HG02852 (cell line): ENCODE measurements at regions not wholly inside any gene's neighbourhood (a gene's known extent, or its start where the extent isn't known, plus 50 kb on each side); places are given as distances from the start of the nearest gene placed in this dataset.
"Not testable (repeated sequence)": the region's sequence is repeated elsewhere in the genome, so short reads cannot be mapped to it uniquely, and the experiment has no call there.

Experiments
- ATAC-seq: cut with Tn5 transposase; IDR thresholded peaks from one replicate; pipeline ENCODE4 v1.9.1; 2021; ENCODE audit warnings: mild to moderate bottlenecking, moderate library complexity; ENCODE audit not compliant: unreplicated experiment

DNA sequence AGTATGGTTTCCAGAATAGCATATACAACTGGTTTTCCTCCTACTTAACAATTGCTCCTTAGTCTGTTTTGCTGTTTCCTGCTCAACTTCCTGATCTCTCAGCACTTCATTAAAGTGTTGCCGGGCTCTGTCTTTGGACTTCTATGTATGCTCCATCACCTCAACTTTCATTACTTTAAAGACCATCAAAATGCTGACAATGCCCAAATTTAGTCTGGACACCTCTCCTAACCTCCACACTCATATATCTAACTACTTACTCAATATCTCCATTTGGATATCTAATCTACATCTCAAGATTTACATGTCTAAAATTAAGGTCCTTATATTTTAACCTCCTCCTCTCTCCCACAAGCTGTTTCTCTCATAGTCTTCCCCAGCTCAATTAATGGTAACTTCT lies 54.4 kb upstream of the LGR5 start:
- ATAC-seq: no peak

DNA sequence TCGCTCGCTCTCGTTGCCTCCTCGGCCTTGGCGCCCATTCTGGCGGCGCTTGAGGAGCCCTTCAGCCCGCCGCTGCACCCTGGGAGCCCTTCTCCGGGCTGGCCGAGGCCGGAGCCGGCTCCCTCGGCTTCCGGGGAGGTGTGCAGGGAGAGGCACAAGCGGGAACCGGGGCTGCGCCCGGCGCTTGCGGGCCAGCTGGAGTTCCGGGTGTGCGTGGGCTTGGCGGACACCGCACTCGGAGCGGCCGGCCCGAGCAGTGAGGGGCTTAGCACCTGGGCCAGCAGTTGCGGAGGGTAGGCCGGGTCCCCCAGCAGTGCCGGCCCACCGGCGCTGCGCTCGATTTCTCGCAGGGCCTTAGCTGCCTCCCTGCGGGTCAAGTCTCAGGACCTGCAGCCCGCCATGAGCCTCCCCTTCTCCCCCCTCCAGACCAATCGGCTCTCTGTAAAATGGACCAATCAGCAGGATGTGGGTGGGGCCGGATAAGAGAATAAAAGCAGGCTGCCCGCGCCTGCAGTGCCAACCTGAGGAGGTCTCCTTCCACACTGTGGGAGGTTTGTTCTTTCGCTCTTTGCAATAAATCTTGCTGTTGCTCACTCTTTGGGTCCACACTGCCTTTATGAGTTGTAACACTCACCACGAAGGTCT lies 62.8 kb upstream of the LGR5 start:
- not testable (repeated sequence) for ATAC-seq

DNA sequence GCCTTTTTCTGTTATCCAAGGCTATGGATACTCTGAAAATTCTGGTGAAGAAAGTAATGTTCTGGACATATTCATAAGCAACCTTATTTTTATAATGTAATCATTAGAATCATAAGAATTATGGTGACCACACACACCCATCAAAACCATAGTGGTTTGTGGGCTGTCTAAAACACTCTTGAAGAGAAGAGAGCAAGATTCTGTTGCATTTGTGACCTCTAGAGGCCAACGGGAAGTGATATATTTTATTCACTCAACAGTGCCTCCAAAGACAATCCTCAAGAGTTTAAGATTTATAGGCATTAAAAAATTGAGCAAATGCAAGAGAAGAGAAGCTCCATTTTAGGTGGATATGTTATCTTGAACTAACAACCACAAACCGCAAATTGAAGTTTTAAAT lies 68.5 kb upstream of the LGR5 start:
- no peak for ATAC-seq

DNA sequence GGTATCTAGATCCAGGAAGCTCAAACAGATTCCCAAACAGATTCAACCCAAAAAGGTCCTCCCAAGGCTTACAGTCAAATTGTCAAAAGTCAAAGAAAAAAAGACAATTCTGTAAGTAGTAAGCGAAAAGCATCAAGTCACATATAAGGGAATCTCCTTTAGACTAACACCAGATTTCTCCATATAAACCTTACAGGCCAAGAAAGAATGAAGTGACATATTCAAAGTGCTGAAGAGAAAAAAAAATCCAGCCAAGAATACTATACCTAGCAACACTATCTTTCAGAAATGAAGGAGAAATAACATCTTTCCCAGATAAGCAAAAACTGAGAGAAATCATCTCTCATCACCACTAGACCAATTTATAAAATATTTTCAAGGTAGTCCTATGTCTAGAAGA lies 79.6 kb upstream of the LGR5 start:
- ATAC-seq: no peak

DNA sequence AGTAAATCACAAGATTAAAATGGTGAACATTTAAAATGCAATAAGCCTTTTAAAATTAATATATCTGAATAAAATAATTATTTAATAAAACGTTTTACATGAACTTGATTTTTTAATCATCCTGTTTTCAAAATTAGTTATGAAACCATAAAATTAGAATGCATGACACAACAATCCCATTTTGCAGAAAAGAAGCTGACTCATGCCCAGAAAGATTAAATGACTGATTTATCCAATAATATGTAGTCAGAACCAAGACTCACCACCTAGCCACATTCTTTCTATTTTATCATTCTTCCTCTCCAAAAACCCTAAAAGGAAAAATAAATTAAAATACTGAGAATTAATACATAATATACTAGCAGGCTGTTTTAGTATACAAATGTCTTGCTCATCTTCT lies 83.0 kb upstream of the LGR5 start:
- ATAC-seq: no peak

DNA sequence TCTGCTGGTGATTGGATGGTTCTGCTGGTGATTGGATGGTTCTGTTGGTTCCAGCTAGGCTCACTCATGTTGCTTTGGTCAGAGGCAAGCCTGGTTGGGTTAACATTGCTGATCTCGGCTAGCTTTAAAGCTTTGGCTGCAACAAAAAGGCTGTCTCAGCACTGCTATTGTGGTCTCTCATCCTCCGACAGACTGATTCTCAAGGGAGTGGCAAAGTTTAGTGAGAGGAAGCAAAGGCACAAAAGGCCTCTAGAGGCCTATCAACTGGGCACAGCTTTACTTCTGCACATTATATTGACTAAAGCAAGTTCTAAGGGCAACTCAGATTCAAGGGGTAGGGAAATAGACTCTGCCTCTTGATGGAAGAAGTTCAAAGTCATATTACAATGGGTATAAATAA lies 84.7 kb upstream of the LGR5 start:
- ATAC-seq: no peak

DNA sequence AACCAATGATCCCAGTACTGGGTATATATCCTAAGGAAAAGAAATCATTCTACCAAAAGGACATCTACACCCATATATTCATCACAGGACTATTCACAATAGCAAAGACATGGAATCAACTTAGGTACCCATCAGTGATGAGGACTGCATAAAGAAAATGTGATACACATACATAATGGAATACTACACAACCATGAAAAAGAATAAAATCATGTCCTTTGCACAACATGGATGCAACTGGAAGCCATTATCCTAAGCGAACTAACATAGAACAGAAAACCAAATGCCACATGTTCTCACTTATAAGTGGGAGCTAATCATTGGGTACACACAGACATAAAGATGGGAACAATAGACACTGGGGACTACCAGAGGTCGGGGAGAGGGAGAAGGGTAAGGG lies 86.0 kb upstream of the LGR5 start:
- no peak for ATAC-seq

DNA sequence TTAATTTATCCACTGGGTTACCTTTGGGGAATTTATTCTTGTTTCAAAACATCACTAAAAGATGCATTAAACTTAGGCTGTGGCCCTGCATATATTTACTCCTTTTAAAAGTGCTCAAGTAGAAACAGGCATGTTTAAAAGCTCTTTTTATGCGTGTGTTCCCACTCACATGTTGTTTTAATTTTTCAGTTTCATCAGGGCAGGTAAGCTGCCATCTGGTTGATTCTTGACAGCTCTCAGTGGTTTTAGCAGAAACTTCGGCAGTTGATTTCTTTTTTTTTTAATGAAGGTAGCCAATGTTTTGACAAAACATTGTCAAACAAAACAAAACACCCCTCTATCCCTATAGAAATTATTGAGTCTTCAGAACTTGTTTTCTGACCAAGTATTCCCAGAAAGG lies 89.6 kb upstream of the LGR5 start:
- no peak for ATAC-seq

DNA sequence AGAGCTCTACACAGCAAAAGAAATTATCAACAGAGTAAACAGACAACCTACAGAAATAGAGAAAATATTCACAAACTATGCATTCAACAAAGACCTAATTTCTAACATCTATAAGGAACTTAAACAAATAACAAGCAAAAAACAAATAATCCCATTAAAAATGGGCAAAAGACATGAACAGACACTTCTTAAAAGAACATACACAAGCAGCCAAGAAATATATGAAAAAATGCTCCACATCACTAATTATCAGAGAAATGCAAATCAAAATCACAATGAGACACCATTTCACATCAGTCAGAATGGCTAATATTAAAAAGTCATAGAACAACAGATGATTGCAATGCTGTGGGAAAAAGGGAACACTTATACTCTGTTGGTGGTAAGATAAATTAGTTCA lies 100.7 kb upstream of the LGR5 start:
- ATAC-seq: no peak

DNA sequence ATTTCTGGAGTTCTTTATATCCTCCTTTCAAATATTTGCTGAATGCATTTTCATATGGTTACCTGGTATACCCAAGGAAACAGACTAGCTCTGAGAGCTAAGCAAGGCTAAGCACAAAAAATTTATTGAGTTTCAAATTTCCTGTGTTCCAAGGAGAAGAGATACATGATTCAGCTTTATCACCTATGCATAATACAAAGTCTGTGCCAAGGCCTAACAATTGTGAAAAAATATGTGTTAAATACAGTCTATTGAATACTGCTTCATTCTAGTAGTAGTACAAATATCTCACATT lies 103.7 kb upstream of the LGR5 start:
- ATAC-seq: no peak

DNA sequence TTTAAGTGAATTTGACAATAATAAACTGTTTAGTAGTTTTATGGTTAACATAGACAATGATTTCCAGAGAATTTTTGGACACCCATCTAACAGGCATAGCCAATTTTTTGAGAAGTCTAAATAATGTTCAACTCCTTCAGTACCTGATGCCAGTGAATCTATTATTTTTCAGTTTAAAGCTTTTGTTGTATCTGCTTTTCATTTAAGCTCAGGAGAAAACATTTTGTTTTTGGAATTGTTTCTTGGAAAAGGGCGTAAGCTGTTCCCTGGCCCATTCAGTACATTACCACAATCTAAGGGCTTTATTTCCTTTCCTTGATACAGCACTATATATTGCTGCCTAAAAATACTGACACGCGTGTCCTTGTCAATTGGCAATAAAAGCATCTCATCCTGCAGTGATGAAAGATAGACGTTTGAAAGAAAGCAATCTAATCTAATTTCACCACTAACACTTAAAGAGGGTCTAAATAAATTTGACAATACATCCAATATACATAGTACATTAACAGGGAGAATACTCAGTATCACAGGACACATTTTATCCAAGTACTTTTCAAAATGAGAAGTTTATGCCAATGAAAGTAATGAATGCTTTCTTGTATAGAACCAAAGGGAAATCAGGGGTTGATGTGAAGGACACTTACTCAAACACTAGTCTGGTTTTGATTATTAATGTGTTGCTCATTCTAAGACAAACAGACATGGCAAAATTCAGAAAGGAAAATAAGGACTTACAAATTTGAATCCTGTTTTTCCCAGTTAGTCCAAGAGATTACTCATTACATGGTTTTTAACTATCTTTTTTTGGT lies 104.2 kb upstream of the LGR5 start:
- no peak for ATAC-seq

DNA sequence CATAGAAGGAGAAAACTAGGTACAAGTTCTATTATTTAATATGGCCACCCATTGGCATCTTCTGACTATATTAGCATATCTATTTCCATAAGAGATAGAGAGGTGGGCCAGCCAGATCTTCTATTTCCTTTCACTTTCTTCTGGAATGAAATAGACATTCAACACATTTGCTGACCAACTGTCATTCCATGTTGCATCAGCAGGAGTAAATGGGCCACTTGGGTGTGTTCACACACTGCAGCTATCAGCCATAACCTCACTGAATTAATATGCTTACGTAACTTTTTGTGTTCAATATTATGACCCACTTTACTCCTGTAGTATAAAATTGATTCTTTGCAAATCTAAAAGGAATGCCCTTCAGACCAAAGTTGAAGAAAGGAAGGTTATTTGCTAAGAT lies 106.2 kb upstream of the LGR5 start:
- ATAC-seq: no peak

DNA sequence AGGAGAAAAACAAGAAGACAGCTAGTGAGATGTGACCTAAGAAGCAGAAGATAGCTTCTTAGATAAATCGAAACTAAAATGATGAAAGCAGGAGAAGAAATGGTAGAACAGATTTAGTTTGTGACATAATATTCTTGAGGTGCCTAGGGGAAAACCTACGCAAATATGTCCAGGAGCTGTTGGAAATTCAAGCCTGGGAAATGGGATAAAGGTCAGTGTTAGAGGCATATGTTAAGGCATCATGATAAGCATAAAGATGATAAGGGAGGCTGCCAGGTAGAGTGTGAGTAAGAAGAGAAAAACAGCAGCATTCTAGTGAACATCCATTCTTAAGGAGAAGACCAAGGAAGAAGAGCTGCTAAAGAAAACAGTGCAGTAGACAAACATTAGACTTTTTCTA lies 109.6 kb upstream of the LGR5 start:
- ATAC-seq: no peak

DNA sequence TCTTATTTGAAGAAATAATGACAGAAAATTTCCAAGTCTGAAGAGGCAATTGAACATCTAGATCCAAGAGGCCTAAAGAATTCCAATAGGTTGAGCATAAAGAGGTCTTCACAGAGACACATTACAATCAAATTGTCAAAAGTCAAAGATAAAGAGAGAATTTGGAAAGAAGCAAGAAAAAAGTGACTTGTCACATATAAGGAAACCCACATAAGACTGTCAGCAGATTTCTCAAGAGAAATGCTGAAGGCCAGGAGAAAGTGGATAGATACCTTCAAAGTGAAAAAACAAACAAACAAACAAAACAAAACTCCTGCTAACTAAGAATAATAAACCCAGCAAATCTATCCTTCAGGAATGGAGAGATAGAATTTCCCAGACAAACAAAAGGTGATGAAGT lies 118.1 kb upstream of the LGR5 start:
- no peak for ATAC-seq

DNA sequence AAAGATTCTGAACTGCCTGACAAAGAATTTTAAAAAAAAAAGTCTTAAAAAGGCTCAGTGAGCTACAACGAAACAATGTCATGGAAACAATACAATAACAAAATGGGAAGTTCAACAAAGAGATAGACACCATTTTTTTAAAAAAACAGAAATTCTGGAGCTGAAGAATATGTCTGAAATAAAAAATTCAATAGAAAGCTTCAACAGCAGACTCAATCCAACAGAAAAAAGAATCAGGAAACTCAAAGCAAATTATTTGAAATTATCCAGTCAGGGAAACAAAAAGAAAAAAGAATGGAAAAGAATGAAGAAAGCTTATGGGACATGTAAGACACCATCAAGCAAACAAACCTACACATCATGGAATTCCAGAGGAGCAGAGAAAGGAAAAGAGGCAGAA lies 118.5 kb upstream of the LGR5 start:
- ATAC-seq: no peak

DNA sequence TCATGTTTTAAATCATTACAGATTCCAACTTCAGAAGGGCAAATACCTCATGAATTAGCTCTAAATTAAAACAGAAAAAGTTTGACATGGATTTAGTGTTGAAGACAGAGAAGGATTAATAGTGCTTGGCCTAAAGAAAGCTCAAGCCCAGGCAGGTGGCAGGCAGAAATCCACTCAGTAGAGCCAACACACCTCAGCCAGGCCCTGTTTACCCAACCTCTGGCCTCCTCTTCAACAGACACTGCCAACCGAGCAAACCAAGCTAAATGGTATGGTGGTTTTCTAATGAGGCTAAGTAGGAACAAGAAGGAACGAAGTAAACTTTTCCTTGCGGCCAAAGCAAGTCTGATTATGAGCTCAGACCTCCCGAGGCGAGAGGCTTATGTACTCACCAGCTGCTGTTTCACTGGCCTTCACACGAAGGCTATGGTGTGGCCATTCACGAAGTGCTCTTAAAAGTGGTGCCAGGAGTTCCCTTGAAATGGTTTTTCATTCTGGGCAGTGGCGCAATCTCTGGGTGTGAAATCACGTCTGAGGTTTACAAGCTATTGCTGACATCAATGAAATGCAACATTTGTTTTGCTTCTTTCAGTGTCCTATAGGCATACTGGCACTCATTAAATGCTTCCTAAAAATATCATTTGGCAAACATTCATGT lies 124.1 kb upstream of the LGR5 start:
- ATAC-seq: no peak

DNA sequence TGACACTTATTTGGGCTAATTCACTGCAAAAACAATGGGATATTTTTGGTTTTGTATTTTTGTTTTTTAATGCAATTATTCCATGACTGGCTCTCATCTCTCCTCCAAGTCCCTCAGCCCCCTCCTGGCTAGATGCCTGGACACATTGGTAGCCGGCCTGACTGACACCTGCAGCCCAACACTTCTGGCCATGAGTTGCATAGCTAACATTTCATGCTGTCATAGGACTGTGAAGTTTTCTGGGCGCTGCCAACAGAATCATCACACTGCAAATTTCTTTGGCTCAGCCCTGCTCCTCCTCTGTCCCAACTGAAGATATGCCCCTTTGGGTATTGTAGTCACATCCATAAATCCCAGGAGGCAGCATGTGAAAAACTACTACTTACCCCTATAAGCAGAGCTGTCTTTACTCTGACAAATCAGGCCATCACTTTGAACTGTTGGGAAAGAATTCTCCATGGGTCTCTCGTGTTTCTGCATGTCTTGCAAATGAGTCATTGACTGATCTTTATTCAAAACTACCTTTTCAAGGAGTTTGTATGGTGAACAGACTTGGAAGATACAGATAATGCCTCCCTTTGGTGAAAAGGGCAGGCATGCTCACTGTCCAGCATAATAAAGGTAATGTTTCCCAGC lies 126.7 kb upstream of the LGR5 start:
- no peak for ATAC-seq

DNA sequence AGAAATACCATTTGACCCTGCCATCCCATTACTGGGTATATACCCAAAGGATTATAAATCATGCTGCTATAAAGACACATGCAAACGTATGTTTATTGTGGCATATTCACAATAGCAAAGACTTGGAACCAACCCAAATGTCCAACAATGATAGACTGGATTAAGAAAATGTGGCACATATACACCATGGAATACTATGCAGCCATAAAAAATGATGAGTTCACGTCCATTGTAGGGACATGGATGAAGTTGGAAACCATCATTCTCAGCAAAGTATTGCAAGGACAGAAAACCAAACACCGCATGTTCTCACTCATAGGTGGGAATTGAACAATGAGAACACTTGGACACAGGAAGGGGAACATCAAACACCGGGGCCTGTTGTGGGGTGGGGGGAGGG lies 128.0 kb upstream of the LGR5 start:
- ATAC-seq: not testable (repeated sequence)

DNA sequence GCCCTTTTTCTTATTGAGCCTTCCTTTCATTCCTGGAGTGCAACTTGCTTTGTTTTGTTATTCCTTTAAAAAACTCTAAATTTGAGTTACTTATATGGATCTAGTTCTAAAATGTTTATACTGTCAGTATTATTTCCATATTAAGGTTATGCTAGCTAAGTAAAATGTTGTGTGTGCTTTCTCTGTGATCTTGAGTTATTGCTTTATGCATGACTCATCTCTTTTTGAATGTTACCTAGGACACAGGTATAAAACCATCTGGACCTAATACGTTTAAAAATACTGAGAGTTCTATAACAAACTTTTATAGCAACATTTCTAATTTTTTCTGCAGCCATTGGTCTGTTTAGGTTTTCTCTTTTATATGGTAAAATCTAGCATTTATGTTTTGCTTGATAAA lies 132.8 kb upstream of the LGR5 start:
- no peak for ATAC-seq

DNA sequence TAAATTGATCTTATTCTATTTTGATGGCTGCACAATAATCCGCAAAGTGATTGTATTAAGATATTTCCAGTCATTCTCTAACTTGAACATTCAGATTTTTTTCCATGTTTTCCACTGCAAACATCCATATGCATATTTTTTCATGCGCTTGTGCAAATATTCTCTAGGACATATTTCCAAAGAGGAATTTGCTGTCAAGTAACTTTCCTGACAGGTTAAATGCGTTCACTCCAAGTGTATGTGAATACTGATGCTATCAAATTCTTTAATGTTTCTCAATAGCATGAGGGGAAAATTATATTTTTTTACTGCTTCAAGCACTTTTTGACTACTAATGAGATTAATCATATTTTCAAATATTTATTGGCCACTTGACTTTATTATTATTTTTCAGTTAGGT lies 135.3 kb upstream of the LGR5 start:
- ATAC-seq: no peak

DNA sequence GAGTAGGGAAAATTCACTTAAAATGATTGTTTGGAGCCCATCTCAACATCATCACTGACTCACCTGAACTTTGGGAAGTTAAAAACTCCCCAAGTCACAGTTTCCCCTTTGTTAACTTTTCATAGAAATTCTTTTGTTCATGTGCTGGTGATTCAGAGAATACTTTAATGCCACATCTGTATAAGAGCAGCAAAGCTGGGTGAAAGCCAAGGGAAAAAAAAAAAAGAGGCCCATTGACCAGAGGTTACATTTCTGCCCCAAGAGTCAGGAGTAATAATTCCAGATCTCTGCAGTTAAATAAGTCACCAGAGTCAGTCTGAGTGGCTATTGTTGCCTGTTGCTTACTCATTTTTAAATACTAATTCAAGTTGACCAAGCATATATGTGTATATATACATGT lies 136.4 kb upstream of the LGR5 start:
- no peak for ATAC-seq
